ENCODE measurements at regions not wholly inside any gene's neighbourhood (a gene's known extent, or its start where the extent isn't known, plus 50 kb on each side); places are given as distances from the start of the nearest gene placed in this dataset.

DNA sequence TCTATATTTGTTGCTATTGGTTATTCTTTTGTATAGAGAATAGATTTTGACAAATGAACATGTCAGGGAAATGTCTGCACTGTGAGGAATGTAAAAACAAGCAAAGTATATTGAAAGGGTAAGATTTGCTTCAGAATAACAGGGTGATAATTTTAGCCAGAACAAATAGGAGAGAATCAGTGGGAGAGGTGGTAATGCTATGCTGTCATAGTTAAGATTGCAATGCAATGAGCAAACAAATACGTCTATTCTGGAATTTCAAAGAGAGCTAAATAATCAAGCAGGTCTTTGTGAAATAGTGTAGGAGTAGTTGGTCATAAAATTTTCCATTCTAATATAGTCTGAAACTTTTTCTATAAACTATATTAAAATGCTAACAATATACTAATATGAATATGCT is 1478.4 kb downstream of the TECRL start:
- intact Hi-C loops (cut with DNase I) = no loop called here
- Histone ChIP-seq H3K27me3 (ENCODE audit: control insufficient read depth, insufficient read depth, low read length) (no peaks in the 10 kb centered on the region), H3K4me3 (ENCODE audit: low read length in 3 of 3) (no peak overlapping the region), H3K36me3 (ENCODE audit: control insufficient read depth in 2 of 3, insufficient read depth in 3 of 3, low read length in 3 of 3) (no peaks in the 10 kb centered on the region), H3K9me3 (ENCODE audit: control insufficient read depth in 2 of 3, insufficient read depth in 1 of 3, low read length in 3 of 3) (no peaks in the 10 kb centered on the region), H3K9ac (ENCODE audit: low read length in 3 of 3) (no peak overlapping the region), H3K27ac (ENCODE audit: low read depth in 2 of 2, low read length in 2 of 2) (no peak overlapping the region), H3K4me1 (ENCODE audit: control insufficient read depth in 2 of 3, insufficient read depth in 2 of 3, low read depth in 1 of 3, low read length in 3 of 3) (no peaks in the 10 kb centered on the region)
- no peak for DNase-seq
- TF ChIP-seq, protein P1, sequence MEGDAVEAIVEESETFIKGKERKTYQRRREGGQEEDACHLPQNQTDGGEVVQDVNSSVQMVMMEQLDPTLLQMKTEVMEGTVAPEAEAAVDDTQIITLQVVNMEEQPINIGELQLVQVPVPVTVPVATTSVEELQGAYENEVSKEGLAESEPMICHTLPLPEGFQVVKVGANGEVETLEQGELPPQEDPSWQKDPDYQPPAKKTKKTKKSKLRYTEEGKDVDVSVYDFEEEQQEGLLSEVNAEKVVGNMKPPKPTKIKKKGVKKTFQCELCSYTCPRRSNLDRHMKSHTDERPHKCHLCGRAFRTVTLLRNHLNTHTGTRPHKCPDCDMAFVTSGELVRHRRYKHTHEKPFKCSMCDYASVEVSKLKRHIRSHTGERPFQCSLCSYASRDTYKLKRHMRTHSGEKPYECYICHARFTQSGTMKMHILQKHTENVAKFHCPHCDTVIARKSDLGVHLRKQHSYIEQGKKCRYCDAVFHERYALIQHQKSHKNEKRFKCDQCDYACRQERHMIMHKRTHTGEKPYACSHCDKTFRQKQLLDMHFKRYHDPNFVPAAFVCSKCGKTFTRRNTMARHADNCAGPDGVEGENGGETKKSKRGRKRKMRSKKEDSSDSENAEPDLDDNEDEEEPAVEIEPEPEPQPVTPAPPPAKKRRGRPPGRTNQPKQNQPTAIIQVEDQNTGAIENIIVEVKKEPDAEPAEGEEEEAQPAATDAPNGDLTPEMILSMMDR (IDR thresholded peaks at IDR 0.05; ENCODE audit: borderline replicate concordance, extremely low read depth, insufficient read depth) = no peak
- FAIRE-seq = no peak

DNA sequence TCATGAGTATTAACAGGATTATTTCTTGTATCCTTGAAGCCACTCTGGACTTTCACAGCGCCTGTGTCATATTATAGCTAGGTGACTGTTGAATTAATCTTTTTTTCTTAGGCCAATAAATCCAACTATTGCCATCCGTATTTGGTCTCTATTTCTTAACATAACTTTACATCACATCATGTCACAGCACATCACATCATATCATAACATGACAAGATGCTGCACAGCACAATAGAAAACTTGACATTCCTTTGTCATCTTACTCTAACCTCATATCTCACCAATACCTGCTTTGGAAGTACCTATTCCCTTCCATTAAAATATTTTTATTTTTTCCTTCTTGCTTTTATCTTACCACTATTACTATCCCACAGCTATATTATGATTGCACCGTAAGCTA is 1480.8 kb downstream of the TECRL start:
- no peak overlapping the region for H3K4me3 ChIP-seq (ENCODE audit: low read length in 3 of 3)
- intact Hi-C loops (cut with DNase I) = no loop called here
- no peak overlapping the region for H3K27ac ChIP-seq (ENCODE audit: low read depth in 2 of 2, low read length in 2 of 2)
- TF ChIP-seq, protein P1 (IDR thresholded peaks at IDR 0.05; ENCODE audit: borderline replicate concordance, extremely low read depth, insufficient read depth) = no peak
- FAIRE-seq = no peak
- no peaks in the 10 kb centered on the region for H3K4me1 ChIP-seq (ENCODE audit: control insufficient read depth in 2 of 3, insufficient read depth in 2 of 3, low read depth in 1 of 3, low read length in 3 of 3)
- H3K27me3 ChIP-seq (ENCODE audit: control insufficient read depth, insufficient read depth, low read length) = no peaks in the 10 kb centered on the region
- H3K9me3 ChIP-seq (ENCODE audit: control insufficient read depth in 2 of 3, insufficient read depth in 1 of 3, low read length in 3 of 3) = no peaks in the 10 kb centered on the region
- no peak for DNase-seq
- no peaks in the 10 kb centered on the region for H3K36me3 ChIP-seq (ENCODE audit: control insufficient read depth in 2 of 3, insufficient read depth in 3 of 3, low read length in 3 of 3)
- no peak overlapping the region for H3K9ac ChIP-seq (ENCODE audit: low read length in 3 of 3)

DNA sequence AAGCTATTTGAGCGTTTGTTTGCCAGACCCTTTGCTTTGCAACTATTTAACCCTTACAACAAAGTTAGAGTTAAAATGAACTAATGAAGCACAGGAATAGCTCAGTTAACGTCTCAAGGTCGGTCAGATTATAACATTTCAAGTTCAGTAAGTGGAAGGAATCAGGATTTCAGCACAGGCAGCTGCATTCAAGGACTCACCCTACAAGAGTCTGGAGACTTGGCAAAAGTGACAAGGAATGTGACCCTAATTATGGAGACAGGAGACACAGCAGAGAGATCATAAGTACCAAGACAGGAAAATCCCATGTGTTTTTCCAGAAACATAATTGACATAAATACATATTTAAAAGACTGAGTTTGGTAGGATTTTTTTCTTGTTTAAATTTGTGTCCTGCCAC is 1481.7 kb downstream of the TECRL start:
- intact Hi-C loops (cut with DNase I) = no loop called here
- H3K9me3 ChIP-seq (ENCODE audit: control insufficient read depth in 2 of 3, insufficient read depth in 1 of 3, low read length in 3 of 3) = no peaks in the 10 kb centered on the region
- H3K36me3 ChIP-seq (ENCODE audit: control insufficient read depth in 2 of 3, insufficient read depth in 3 of 3, low read length in 3 of 3) = no peaks in the 10 kb centered on the region
- DNase-seq (no peak), FAIRE-seq (no peak)
- H3K27me3 ChIP-seq (ENCODE audit: control insufficient read depth, insufficient read depth, low read length) = no peaks in the 10 kb centered on the region
- H3K4me3 ChIP-seq (ENCODE audit: low read length in 3 of 3) = no peak overlapping the region
- no peak overlapping the region for H3K27ac ChIP-seq (ENCODE audit: low read depth in 2 of 2, low read length in 2 of 2)
- H3K9ac ChIP-seq (ENCODE audit: low read length in 3 of 3) = no peak overlapping the region
- TF ChIP-seq, protein P1 (IDR thresholded peaks at IDR 0.05; ENCODE audit: borderline replicate concordance, extremely low read depth, insufficient read depth) = no peak
- H3K4me1 ChIP-seq (ENCODE audit: control insufficient read depth in 2 of 3, insufficient read depth in 2 of 3, low read depth in 1 of 3, low read length in 3 of 3) = no peaks in the 10 kb centered on the region

DNA sequence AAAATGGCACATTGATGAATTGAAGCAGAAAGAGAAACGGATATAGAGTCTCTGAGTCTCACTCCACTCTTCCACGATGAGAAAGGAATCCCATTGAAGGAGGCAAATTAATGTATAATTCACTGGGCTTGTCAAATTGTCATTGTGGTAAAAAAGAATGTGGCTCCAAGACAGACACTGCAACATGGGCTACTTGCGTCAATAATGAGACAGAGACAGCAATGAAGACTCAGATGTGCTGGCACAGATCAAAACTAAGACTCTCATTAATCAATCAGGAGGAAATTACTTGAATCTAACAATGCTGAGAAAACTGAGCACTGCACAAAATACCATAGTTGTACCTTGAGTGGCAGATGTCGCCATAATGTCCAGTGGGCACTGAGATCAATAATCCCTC is 1485.5 kb downstream of the TECRL start:
- H3K9me3 ChIP-seq (ENCODE audit: control insufficient read depth in 2 of 3, insufficient read depth in 1 of 3, low read length in 3 of 3) = no peaks in the 10 kb centered on the region
- H3K36me3 ChIP-seq (ENCODE audit: control insufficient read depth in 2 of 3, insufficient read depth in 3 of 3, low read length in 3 of 3) = no peaks in the 10 kb centered on the region
- no peaks in the 10 kb centered on the region for H3K4me1 ChIP-seq (ENCODE audit: control insufficient read depth in 2 of 3, insufficient read depth in 2 of 3, low read depth in 1 of 3, low read length in 3 of 3)
- intact Hi-C loops (cut with DNase I) = no loop called here
- DNase-seq = no peak
- H3K4me3 ChIP-seq (ENCODE audit: low read length in 3 of 3) = no peak overlapping the region
- no peak overlapping the region for H3K9ac ChIP-seq (ENCODE audit: low read length in 3 of 3)
- FAIRE-seq = no peak
- TF ChIP-seq, protein P1 (IDR thresholded peaks at IDR 0.05; ENCODE audit: borderline replicate concordance, extremely low read depth, insufficient read depth) = no peak
- no peak overlapping the region for H3K27ac ChIP-seq (ENCODE audit: low read depth in 2 of 2, low read length in 2 of 2)
- H3K27me3 ChIP-seq (ENCODE audit: control insufficient read depth, insufficient read depth, low read length) = no peaks in the 10 kb centered on the region
